Neural progenitor cell (in vitro differentiated cells): ENCODE measurements at regions not wholly inside any gene's neighbourhood (a gene's known extent, or its start where the extent isn't known, plus 50 kb on each side); places are given as distances from the start of the nearest gene placed in this dataset.

ENCODE experiments used
- DNase-seq: peaks from one replicate; pipeline ENCODE4 v3.0.0-alpha.2; 2016; ENCODE audit warnings: low spot score
- H2AFZ ChIP-seq: fragments of 200-600 bp; sonication (generic); replicated peaks from 2 replicates; pipeline ENCODE4 v1.6.1; 2016; ENCODE audit warnings: antibody characterized with exemption
- H3F3A ChIP-seq: fragments of 200-600 bp; sonication (generic); 2 replicates; pipeline ENCODE4 v1.6.1; 2016; ENCODE audit warnings: antibody characterized with exemption, low read depth
- H3K27ac ChIP-seq: fragments of 200-600 bp; sonication (generic); 2 replicates; pipeline ENCODE4 v1.5.1; 2016; ENCODE audit warnings: mild to moderate bottlenecking
- H3K27me3 ChIP-seq: fragments of 200-600 bp; sonication (generic); 2 replicates; pipeline ENCODE4 v1.6.1; 2016; ENCODE audit warnings: mild to moderate bottlenecking, moderate library complexity
- H3K36me3 ChIP-seq: fragments of 200-600 bp; sonication (generic); 2 replicates; pipeline ENCODE4 v1.5.1; 2016
- H3K4me1 ChIP-seq: fragments of 200-600 bp; sonication (generic); 2 replicates; pipeline ENCODE4 v1.6.1; 2016; ENCODE audit warnings: mixed run types
- H3K4me2 ChIP-seq: fragments of 200-600 bp; sonication (generic); 2 replicates; pipeline ENCODE4 v1.6.1; 2016
- H3K4me3 ChIP-seq: fragments of 200-600 bp; sonication (generic); 2 replicates; pipeline ENCODE4 v1.5.1; 2016
- H3K79me2 ChIP-seq: fragments of 200-600 bp; sonication (generic); 2 replicates; pipeline ENCODE4 v1.6.1; 2016; ENCODE audit warnings: low read depth
- H3K9ac ChIP-seq: fragments of 200-600 bp; sonication (generic); 2 replicates; pipeline ENCODE4 v1.6.1; 2016
- H3K9me3 ChIP-seq: fragments of 200-600 bp; sonication (generic); 2 replicates; pipeline ENCODE4 v1.5.1; 2016; ENCODE audit warnings: low read depth
- H4K20me1 ChIP-seq: fragments of 200-600 bp; sonication (generic); 2 replicates; pipeline ENCODE4 v1.6.1; 2016; ENCODE audit warnings: low read depth
- H3K27ac Mint-ChIP-seq: 3 replicates; pipeline ENCODE4 v1.8.0; 2021; ENCODE audit warnings: mixed read lengths
- H3K27me3 Mint-ChIP-seq: 2 replicates; pipeline ENCODE4 v1.8.0; 2022; ENCODE audit warnings: low read depth, mild to moderate bottlenecking, inconsistent platforms, moderate library complexity, mixed read lengths; ENCODE audit not compliant: insufficient read depth
- H3K36me3 Mint-ChIP-seq: 3 replicates; pipeline ENCODE4 v1.8.0; 2021; ENCODE audit warnings: mixed read lengths
- H3K4me1 Mint-ChIP-seq: 3 replicates; pipeline ENCODE4 v1.8.0; 2021; ENCODE audit warnings: mixed read lengths
- H3K4me3 Mint-ChIP-seq: 3 replicates; pipeline ENCODE4 v1.8.0; 2021; ENCODE audit warnings: mild to moderate bottlenecking, moderate library complexity, mixed read lengths
- H3K9me3 Mint-ChIP-seq: 3 replicates; pipeline ENCODE4 v1.8.0; 2020; ENCODE audit warnings: mixed read lengths
- CTCF ChIP-seq: fragments of 200-600 bp; sonication (generic); IDR thresholded peaks from 2 replicates; pipeline ENCODE4 v1.5.1; 2017; ENCODE audit warnings: antibody characterized with exemption, mild to moderate bottlenecking
- EZH2 ChIP-seq: fragments of 200-600 bp; sonication (generic); IDR thresholded peaks from 2 replicates; pipeline ENCODE4 v1.6.1; 2017; ENCODE audit warnings: antibody characterized with exemption, mild to moderate bottlenecking, moderate library complexity
- EZH2phosphoT487 ChIP-seq: fragments of 200-600 bp; sonication (generic); IDR thresholded peaks from 2 replicates; pipeline ENCODE4 v1.6.1; 2017; ENCODE audit warnings: antibody characterized with exemption

GRCh38 chr12:45669792-45670191 is 59.7 kb upstream of the ARID2 start:
- no peak for DNase-seq
- TF ChIP-seq EZH2phosphoT487 (no peak), EZH2 (no peak), CTCF (no peak)
- no peaks in the 10 kb centered on the region for H3K27me3 Mint-ChIP-seq
- peaks cover 25% of the 10 kb centered on the region for H3K4me1 ChIP-seq
- no peak overlapping the region for H3K4me3 ChIP-seq
- no peak overlapping the region for H3K4me3 Mint-ChIP-seq
- H3K4me1 Mint-ChIP-seq = peaks cover 4% of the 10 kb centered on the region
- H3K9ac ChIP-seq = no peak overlapping the region
- H3K9me3 Mint-ChIP-seq = no peaks in the 10 kb centered on the region
- H3K27ac ChIP-seq = no peak overlapping the region
- H3K9me3 ChIP-seq = no peaks in the 10 kb centered on the region
- no peak overlapping the region for H3K27ac Mint-ChIP-seq
- no peaks in the 10 kb centered on the region for H3K79me2 ChIP-seq
- peaks cover 12% of the 10 kb centered on the region for H3F3A ChIP-seq
- no peaks in the 10 kb centered on the region for H3K27me3 ChIP-seq
- H4K20me1 ChIP-seq = no peaks in the 10 kb centered on the region
- no peaks in the 10 kb centered on the region for H3K36me3 ChIP-seq
- H3K4me2 ChIP-seq = no peak overlapping the region
- no peak overlapping the region for H2AFZ ChIP-seq
- H3K36me3 Mint-ChIP-seq = no peaks in the 10 kb centered on the region

GRCh38 chr12:45670346-45671065 is 59.0 kb upstream of the ARID2 start:
- H3K27ac Mint-ChIP-seq = no peak overlapping the region

GRCh38 chr12:45671254-45671653 is 58.3 kb upstream of the ARID2 start:
- Histone ChIP-seq H3K4me3 (no peak overlapping the region), H3K9ac (no peak overlapping the region), H3K4me1 (peaks cover 18% of the 10 kb centered on the region), H3F3A (peaks cover 12% of the 10 kb centered on the region), H3K27ac (no peak overlapping the region), H4K20me1 (no peaks in the 10 kb centered on the region), H3K27me3 (no peaks in the 10 kb centered on the region), H2AFZ (no peak overlapping the region), H3K9me3 (no peaks in the 10 kb centered on the region), H3K36me3 (no peaks in the 10 kb centered on the region), H3K4me2 (no peak overlapping the region), H3K79me2 (no peaks in the 10 kb centered on the region)
- no peaks in the 10 kb centered on the region for H3K9me3 Mint-ChIP-seq
- H3K27ac Mint-ChIP-seq = no peak overlapping the region
- no peak overlapping the region for H3K4me3 Mint-ChIP-seq
- peaks cover 4% of the 10 kb centered on the region for H3K4me1 Mint-ChIP-seq
- TF ChIP-seq EZH2 (no peak), CTCF (no peak), EZH2phosphoT487 (no peak)
- H3K27me3 Mint-ChIP-seq = no peaks in the 10 kb centered on the region
- H3K36me3 Mint-ChIP-seq = no peaks in the 10 kb centered on the region
- DNase-seq = no peak

More at GRCh38 chr12:45670346-45671065, 59.0 kb upstream of the ARID2 start:
- no peaks in the 10 kb centered on the region for H3K27me3 ChIP-seq
- Mint-ChIP-seq H3K27me3 (no peaks in the 10 kb centered on the region), H3K4me3 (no peak overlapping the region), H3K9me3 (no peaks in the 10 kb centered on the region), H3K36me3 (no peaks in the 10 kb centered on the region), H3K4me1 (peaks cover 4% of the 10 kb centered on the region)
- no peaks in the 10 kb centered on the region for H3K79me2 ChIP-seq
- H3K4me1 ChIP-seq = peaks cover 18% of the 10 kb centered on the region
- H3K36me3 ChIP-seq = no peaks in the 10 kb centered on the region
- H3K4me2 ChIP-seq = no peak overlapping the region
- H3K9me3 ChIP-seq = no peaks in the 10 kb centered on the region
- no peak overlapping the region for H3K27ac ChIP-seq
- H3F3A ChIP-seq = peaks cover 12% of the 10 kb centered on the region
- no peak for TF ChIP-seq EZH2phosphoT487
- no peak for TF ChIP-seq CTCF
- no peak for TF ChIP-seq EZH2
- H4K20me1 ChIP-seq = no peaks in the 10 kb centered on the region
- DNase-seq = no peak
- H2AFZ ChIP-seq = no peak overlapping the region
- no peak overlapping the region for H3K9ac ChIP-seq
- H3K4me3 ChIP-seq = no peak overlapping the region
